ENCODE measurements at regions not wholly inside any gene's neighbourhood (a gene's known extent, or its start where the extent isn't known, plus 50 kb on each side); places are given as distances from the start of the nearest gene placed in this dataset.
"Not testable (repeated sequence)": the region's sequence is repeated elsewhere in the genome, so short reads cannot be mapped to it uniquely, and the experiment has no call there.

DNA sequence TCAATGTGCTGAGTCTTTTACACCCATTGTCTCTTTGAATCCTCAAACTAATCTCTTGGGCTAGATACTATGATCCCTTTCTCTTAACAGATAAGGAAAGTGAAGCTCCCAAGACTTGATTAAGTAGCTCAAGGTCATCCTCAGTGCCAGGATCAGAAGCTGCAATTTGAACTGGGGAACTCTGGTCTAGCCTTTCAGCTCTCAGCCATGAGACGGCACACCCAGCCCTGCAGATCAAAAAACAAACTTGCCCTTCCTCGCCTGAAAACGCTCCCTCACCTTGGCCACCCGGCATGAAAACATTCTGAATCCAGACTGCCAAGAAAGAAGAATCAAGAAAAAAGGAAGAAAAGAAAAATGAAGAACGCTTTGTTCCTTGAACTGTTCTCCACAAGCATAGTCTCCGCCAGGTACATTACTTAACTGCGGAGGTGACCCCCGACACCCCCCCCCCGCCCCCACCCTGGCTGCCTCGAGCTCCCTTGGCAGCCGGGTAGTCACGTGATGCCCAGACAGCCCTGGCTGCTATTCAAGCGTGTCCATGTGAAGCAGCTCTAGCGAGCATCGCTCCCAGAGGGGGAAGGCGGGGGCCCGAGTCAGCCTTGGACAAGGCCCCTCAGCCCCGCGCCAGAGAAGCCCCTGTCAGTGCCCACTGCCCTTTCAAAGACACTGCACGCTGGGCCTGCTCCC, 451.2 kb downstream of the MIAT start:
- intact Hi-C loops (cut with DNase I), result loop anchor here (10.0 kb wide), 2 partner anchors 106 to 696 kb away; partner anchors contain the start of gene MN1

DNA sequence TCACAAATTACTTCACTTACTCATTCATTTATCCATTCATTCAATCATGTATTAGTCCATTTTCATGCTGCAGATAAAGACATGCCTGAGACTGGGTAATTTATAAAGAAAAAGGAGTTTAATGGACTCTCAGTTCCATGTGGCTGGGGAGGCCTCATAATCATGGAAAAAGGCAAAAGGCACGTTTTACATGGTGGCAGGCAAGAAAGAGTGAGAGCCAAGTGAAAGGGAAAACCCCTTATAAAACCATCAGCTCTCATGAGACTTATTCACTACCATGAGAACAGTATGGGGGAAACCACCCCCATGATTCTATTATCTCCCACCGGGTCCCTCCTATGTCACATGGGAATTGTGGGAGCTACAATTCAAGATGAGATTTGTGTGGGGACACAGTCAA, 452.0 kb downstream of the MIAT start:
- not testable (repeated sequence) for ATAC-seq; DNase-seq (ENCODE audit: missing footprints)
- intact Hi-C loops (cut with DNase I), result loop anchor here (10.0 kb wide), 2 partner anchors 105 to 695 kb away; partner anchors contain the start of gene MN1

More for the DNA sequence above, 451.2 kb downstream of the MIAT start:
- ATAC-seq (no peak), DNase-seq (ENCODE audit: missing footprints) (peak; percentile 76)

GRCh38 chr22:27110665-27111451, 453.5 kb downstream of the MIAT start:
- intact Hi-C loops (cut with DNase I), result no loop called here
- no peak for ATAC-seq
- DNase-seq (ENCODE audit: missing footprints), result no peak

GRCh38 chr22:27111796-27112672, 454.6 kb downstream of the MIAT start:
- DNase-seq (ENCODE audit: missing footprints), result no peak
- no peak for ATAC-seq
- intact Hi-C loops (cut with DNase I), result no loop called here

- no peak for DNase-seq (ENCODE audit: missing footprints)
- peak; percentile 95 for ATAC-seq
- intact Hi-C loops (cut with DNase I), result no loop called here
These were observed 455.8 kb downstream of the MIAT start for GRCh38 chr22:27113211-27113635.

GRCh38 chr22:27113641-27114040, 456.3 kb downstream of the MIAT start:
- ATAC-seq (no peak), DNase-seq (ENCODE audit: missing footprints) (no peak)
- intact Hi-C loops (cut with DNase I), result no loop called here

- intact Hi-C loops (cut with DNase I), result no loop called here
- ATAC-seq, result no peak
- no peak for DNase-seq (ENCODE audit: missing footprints)
These were observed 456.8 kb downstream of the MIAT start for GRCh38 chr22:27114186-27114585.

DNA sequence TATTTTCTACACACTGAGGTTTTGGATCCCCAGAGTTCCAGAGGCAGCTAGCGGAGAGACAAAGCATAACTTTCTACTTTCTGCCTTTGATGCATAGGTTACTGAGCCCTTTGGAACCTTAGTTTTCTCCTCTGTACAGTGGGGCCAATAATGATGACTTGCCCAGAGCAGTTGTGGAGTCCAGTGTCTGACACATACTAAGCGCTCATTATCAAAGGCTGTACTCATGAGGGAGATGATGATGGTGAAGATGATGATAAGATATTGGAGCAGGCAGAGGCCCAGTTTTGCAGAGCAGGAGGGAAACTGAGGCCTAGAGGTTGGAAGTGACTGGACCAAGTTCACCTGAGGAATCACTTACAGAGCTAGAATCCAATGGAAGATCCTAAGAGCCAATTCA, 458.0 kb downstream of the MIAT start:
- DNase-seq (ENCODE audit: missing footprints) (no peak), ATAC-seq (no peak)
- intact Hi-C loops (cut with DNase I), result no loop called here

DNA sequence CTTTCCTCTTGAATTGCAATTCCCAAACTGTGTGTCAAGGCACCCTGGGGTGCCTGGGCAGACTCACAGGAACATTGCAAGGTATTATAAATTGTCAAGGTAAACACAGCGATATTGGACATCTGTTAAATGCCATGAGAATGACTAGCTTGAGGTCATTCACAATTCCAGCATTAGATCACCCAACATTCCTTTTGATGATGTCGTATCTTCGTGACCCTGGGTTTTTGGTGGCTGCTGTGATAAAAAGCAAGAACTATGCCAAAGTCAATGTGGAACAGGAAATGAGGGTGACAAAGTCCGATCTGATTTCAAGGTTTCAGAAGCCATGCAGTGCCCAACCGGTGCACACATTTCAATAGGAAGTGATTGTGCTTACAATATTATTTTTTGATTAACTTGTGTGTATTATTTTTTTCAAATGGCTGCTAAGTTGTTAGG, 458.4 kb downstream of the MIAT start:
- intact Hi-C loops (cut with DNase I), result no loop called here
- no peak for DNase-seq (ENCODE audit: missing footprints)
- ATAC-seq, result no peak

DNA sequence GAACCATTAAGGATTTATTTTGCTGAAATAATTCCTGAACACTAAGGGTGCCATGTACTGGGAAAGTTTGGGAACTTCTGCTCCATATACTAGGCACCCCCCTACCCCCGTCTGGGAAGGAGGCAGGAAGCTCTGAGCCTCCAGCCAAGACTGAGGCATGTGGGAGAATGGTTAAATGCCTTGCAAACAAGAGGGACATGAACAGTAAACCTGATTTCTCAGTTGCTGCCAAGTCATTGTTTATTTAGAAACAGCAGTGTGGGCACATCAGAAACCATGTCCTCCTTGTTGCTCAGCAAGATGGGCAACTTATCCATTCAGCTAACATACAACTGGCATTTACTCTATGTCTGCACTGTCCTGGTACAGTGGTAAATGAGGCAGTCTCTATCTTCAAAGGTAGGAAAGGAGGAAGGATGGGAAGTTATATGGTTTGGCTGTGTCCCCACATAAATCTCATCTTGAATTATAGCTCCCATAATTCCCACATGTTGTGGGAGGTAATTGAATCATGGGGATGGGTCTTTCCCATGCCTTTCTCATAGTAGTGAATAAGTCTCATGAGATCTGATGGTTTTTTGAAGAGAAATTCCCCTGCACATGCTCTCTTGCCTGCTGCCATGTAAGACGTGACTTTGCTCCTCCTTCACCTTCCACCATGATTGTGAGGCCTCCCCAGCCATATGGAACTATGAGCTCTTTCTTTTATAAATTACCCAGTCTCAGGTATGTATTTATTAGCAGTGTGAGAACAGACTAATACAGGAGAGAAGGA, 459.1 kb downstream of the MIAT start:
- intact Hi-C loops (cut with DNase I), result no loop called here
- DNase-seq (ENCODE audit: missing footprints) (no peak), ATAC-seq (no peak)

GRCh38 chr22:27120036-27120435, 462.6 kb downstream of the MIAT start:
- intact Hi-C loops (cut with DNase I), result no loop called here
- no peak for DNase-seq (ENCODE audit: missing footprints)
- no peak for ATAC-seq

- ATAC-seq, result no peak
- no peak for DNase-seq (ENCODE audit: missing footprints)
- intact Hi-C loops (cut with DNase I), result no loop called here
These were observed 465.2 kb downstream of the MIAT start for GRCh38 chr22:27122574-27122973.

DNA sequence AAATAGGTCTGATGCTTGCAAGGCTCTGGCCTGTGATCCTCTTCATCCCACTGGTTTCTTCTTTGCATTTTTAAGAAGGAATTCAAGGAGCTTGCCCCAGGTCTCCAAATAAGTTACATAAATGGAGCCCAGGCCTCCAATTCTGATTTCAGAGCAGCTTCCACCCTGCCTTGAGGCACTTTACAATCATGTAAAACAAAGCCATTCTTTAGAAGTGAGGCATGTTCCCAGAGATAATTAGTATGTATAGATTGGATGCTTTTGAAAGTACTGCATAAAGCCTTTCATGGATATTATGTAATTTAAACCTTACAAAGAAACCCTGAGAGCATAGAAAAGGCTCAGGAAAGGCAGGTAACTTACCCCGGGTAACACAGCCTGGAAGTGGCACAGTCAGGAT, 466.5 kb downstream of the MIAT start:
- intact Hi-C loops (cut with DNase I), result no loop called here
- ATAC-seq (no peak), DNase-seq (ENCODE audit: missing footprints) (no peak)

GRCh38 chr22:27124351-27124966, 467.1 kb downstream of the MIAT start:
- ATAC-seq (peak; percentile 83), DNase-seq (ENCODE audit: missing footprints) (no peak)
- intact Hi-C loops (cut with DNase I), result no loop called here

DNA sequence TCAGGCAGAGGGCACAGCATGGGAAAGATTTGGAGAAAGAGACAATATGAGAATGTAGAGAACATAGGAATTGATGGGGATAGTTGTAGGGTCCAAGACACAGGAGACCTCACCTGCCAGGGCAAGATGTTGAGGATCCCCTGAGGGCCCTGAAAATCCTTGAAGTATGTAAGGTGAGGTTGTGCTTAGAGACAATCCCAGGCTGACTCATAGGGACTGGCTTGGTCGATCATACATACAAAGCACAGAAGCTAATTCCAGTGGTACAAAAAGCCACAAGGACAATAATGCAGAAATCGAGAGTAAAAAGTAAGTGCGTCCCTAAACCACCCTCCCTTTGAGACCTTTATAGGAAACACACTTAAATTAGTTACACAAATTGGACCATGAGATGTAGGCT, 468.2 kb downstream of the MIAT start:
- intact Hi-C loops (cut with DNase I), result no loop called here
- DNase-seq (ENCODE audit: missing footprints), result no peak
- no peak for ATAC-seq

DNA sequence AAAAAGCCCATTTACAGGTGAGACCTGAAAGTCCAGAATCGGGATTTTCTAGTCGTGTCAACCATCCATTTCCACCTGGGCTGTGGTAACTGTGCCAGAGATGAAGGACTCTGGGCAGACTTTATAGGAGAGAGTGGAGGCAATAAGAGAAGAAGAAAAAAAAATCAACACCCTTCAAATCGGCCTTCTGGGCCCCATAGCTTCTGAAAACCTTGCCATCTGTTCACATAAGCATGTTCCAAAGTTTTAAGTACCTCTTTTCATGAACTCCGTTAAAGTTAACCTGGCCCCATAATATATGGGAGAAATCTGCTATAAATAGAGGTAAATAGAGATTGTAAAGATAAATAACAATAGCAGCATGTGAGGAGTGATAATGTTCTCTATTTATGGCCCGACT, 470.5 kb downstream of the MIAT start:
- DNase-seq (ENCODE audit: missing footprints) (no peak), ATAC-seq (no peak)
- intact Hi-C loops (cut with DNase I), result no loop called here

- intact Hi-C loops (cut with DNase I), result no loop called here
- ATAC-seq (peak; percentile 9), DNase-seq (ENCODE audit: missing footprints) (no peak)
These were observed 471.2 kb downstream of the MIAT start for GRCh38 chr22:27128461-27129085.

GRCh38 chr22:27129266-27129665, 471.9 kb downstream of the MIAT start:
- DNase-seq (ENCODE audit: missing footprints) (no peak), ATAC-seq (no peak)
- intact Hi-C loops (cut with DNase I), result no loop called here

All from Right ventricle myocardium inferior (tissue), 1 donor.